ENCODE measurements at regions not wholly inside any gene's neighbourhood (a gene's known extent, or its start where the extent isn't known, plus 50 kb on each side); places are given as distances from the start of the nearest gene placed in this dataset.

- Mint-ChIP-seq H3K27ac (peak overlapping the region in 1 of 3 experiments; percentile 43; a peak in 1 of 7 replicates), H3K27me3 (ENCODE audit: low read depth) (no peaks in the 10 kb centered on the region), H3K36me3 (ENCODE audit: insufficient read depth in 1 of 3, low read depth in 3 of 3) (no peaks in the 10 kb centered on the region; a peak in 1 of 7 replicates), H3K4me3 (no peak overlapping the region), H3K4me1 (peaks cover 3 to 8% of the 10 kb centered on the region in 2 experiments; a peak in 3 of 4 replicates), H3K9me3 (no peaks in the 10 kb centered on the region; a peak in 2 of 5 replicates)
- Histone ChIP-seq H3K23me2 (ENCODE audit: insufficient read length, low read depth, low read length, poor library complexity, severe bottlenecking) (no peaks in the 10 kb centered on the region), H3K4me1 (ENCODE audit: insufficient read depth, low read length) (no peaks in the 10 kb centered on the region), H3K79me2 (ENCODE audit: insufficient read depth, low read length) (no peaks in the 10 kb centered on the region), H3K23ac (ENCODE audit: insufficient read length, low read depth, low read length) (no peak overlapping the region), H2BK15ac (ENCODE audit: low read depth, low read length) (no peak overlapping the region), H4K8ac (replicated peaks; ENCODE audit: insufficient read length, low read depth, low read length) (no peak overlapping the region), H3K79me1 (ENCODE audit: insufficient read depth, low read depth, low read length, poor library complexity, severe bottlenecking) (no peaks in the 10 kb centered on the region), H3K4ac (ENCODE audit: low read depth, low read length) (no peak overlapping the region), H2BK120ac (ENCODE audit: low read depth, low read length, poor library complexity, severe bottlenecking) (no peak overlapping the region), H3K27me3 (ENCODE audit: insufficient read depth, low read length) (no peaks in the 10 kb centered on the region), H2BK5ac (ENCODE audit: insufficient read length, low read length) (no peak overlapping the region), H4K5ac (ENCODE audit: insufficient read length, low read depth, low read length) (no peak overlapping the region), H2AFZ (ENCODE audit: low read length) (no peak overlapping the region), H3K9me3 (ENCODE audit: control insufficient read depth, low read depth, low read length) (no peaks in the 10 kb centered on the region), H3K14ac (ENCODE audit: insufficient read depth, low read length) (no peak overlapping the region), H2BK12ac (ENCODE audit: insufficient read length, low read depth, low read length) (no peak overlapping the region), H2AK5ac (ENCODE audit: insufficient read length, low read length) (no peak overlapping the region), H3T11ph (ENCODE audit: low read length) (no peak overlapping the region), H4K91ac (ENCODE audit: insufficient read length, low read depth, low read length) (no peak overlapping the region), H3K4me2 (ENCODE audit: insufficient read depth, insufficient read length, low read length) (no peak overlapping the region), H3K18ac (ENCODE audit: insufficient read length, low read depth, low read length) (no peak overlapping the region), H3K56ac (ENCODE audit: insufficient read length, low read depth, low read length) (no peak overlapping the region), H3K9ac (ENCODE audit: extremely low read depth, insufficient read length, low read length) (no peak overlapping the region), H3K27ac (ENCODE audit: insufficient read length, low read depth, low read length) (no peak overlapping the region), H2BK20ac (ENCODE audit: low read depth, low read length, poor library complexity, severe bottlenecking) (no peak overlapping the region), H4K20me1 (ENCODE audit: control insufficient read depth, insufficient read depth, insufficient read length) (no peaks in the 10 kb centered on the region)
- no peak for DNase-seq
- no CpG with 5 or more reads among the region's 1 CpG for WGBS (ENCODE audit: extremely low coverage, insufficient read length, low lambda C conversion rate)
- TF ChIP-seq, protein P1, sequence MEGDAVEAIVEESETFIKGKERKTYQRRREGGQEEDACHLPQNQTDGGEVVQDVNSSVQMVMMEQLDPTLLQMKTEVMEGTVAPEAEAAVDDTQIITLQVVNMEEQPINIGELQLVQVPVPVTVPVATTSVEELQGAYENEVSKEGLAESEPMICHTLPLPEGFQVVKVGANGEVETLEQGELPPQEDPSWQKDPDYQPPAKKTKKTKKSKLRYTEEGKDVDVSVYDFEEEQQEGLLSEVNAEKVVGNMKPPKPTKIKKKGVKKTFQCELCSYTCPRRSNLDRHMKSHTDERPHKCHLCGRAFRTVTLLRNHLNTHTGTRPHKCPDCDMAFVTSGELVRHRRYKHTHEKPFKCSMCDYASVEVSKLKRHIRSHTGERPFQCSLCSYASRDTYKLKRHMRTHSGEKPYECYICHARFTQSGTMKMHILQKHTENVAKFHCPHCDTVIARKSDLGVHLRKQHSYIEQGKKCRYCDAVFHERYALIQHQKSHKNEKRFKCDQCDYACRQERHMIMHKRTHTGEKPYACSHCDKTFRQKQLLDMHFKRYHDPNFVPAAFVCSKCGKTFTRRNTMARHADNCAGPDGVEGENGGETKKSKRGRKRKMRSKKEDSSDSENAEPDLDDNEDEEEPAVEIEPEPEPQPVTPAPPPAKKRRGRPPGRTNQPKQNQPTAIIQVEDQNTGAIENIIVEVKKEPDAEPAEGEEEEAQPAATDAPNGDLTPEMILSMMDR (conservative IDR thresholded peaks at IDR 0.05): no peak
These were observed 146.7 kb downstream of the PCDH7 start for GRCh38 chr4:30866907-30867306.

All from H9 (cell line).